ENCODE measurements at regions not wholly inside any gene's neighbourhood (a gene's known extent, or its start where the extent isn't known, plus 50 kb on each side); places are given as distances from the start of the nearest gene placed in this dataset.
A peak's percentile ranks its signal among the peaks of the same experiment; 100 is the strongest.
"Not testable (repeated sequence)": the region's sequence is repeated elsewhere in the genome, so short reads cannot be mapped to it uniquely, and the experiment has no call there.

GRCh38 chr4:125169192-125169591 lies 145.6 kb upstream of the FAT4 start:
- H3K27me3 ChIP-seq (ENCODE audit: control insufficient read depth, insufficient read depth, low read length): no peaks in the 10 kb centered on the region
- no peaks in the 10 kb centered on the region for H3K36me3 ChIP-seq (ENCODE audit: control insufficient read depth, insufficient read depth, low read length)
- H3K4me3 ChIP-seq (ENCODE audit: low read depth, low read length): no peak overlapping the region
- DNase-seq (ENCODE audit: low read depth): peak; percentile 65
- FAIRE-seq: no peak
- no peak for TF ChIP-seq CTCF (IDR thresholded peaks at IDR 0.05; ENCODE audit: insufficient read depth, low read length, severe bottlenecking)

GRCh38 chr4:125168531-125168930 lies 146.2 kb upstream of the FAT4 start:
- FAIRE-seq: no peak
- Histone ChIP-seq H3K27me3 (ENCODE audit: control insufficient read depth, insufficient read depth, low read length) (no peaks in the 10 kb centered on the region), H3K4me3 (ENCODE audit: low read depth, low read length) (no peak overlapping the region), H3K36me3 (ENCODE audit: control insufficient read depth, insufficient read depth, low read length) (no peaks in the 10 kb centered on the region)
- peak; percentile 13 for DNase-seq (ENCODE audit: low read depth)
- no peak for TF ChIP-seq CTCF (IDR thresholded peaks at IDR 0.05; ENCODE audit: insufficient read depth, low read length, severe bottlenecking)

GRCh38 chr4:125166012-125166411 lies 148.7 kb upstream of the FAT4 start:
- not testable (repeated sequence) for H3K27me3 ChIP-seq (ENCODE audit: control insufficient read depth, insufficient read depth, low read length); H3K4me3 ChIP-seq (ENCODE audit: low read depth, low read length); FAIRE-seq; DNase-seq (ENCODE audit: low read depth); H3K36me3 ChIP-seq (ENCODE audit: control insufficient read depth, insufficient read depth, low read length)

GRCh38 chr4:125159001-125159400 lies 155.8 kb upstream of the FAT4 start:
- FAIRE-seq (no peak), DNase-seq (ENCODE audit: low read depth) (no peak)
- Histone ChIP-seq H3K36me3 (ENCODE audit: control insufficient read depth, insufficient read depth, low read length) (no peaks in the 10 kb centered on the region), H3K27me3 (ENCODE audit: control insufficient read depth, insufficient read depth, low read length) (no peaks in the 10 kb centered on the region), H3K4me3 (ENCODE audit: low read depth, low read length) (no peak overlapping the region)
- no peak for TF ChIP-seq CTCF (IDR thresholded peaks at IDR 0.05; ENCODE audit: insufficient read depth, low read length, severe bottlenecking)

- DNase-seq (ENCODE audit: low read depth) (no peak), FAIRE-seq (no peak)
Measured at GRCh38 chr4:125155251-125155650, 159.5 kb upstream of the FAT4 start.

GRCh38 chr4:125140966-125141495 lies 173.7 kb upstream of the FAT4 start:
- TF ChIP-seq CTCF (IDR thresholded peaks at IDR 0.05; ENCODE audit: insufficient read depth, low read length, severe bottlenecking): no peak
- Histone ChIP-seq H3K4me3 (ENCODE audit: low read depth, low read length) (no peak overlapping the region), H3K27me3 (ENCODE audit: control insufficient read depth, insufficient read depth, low read length) (no peaks in the 10 kb centered on the region), H3K36me3 (ENCODE audit: control insufficient read depth, insufficient read depth, low read length) (no peaks in the 10 kb centered on the region)
- no peak for FAIRE-seq
- DNase-seq (ENCODE audit: low read depth): peak; percentile 66

More at GRCh38 chr4:125155251-125155650, 159.5 kb upstream of the FAT4 start:
- Histone ChIP-seq H3K36me3 (ENCODE audit: control insufficient read depth, insufficient read depth, low read length) (no peaks in the 10 kb centered on the region), H3K27me3 (ENCODE audit: control insufficient read depth, insufficient read depth, low read length) (no peaks in the 10 kb centered on the region), H3K4me3 (ENCODE audit: low read depth, low read length) (no peak overlapping the region)
- TF ChIP-seq CTCF (IDR thresholded peaks at IDR 0.05; ENCODE audit: insufficient read depth, low read length, severe bottlenecking): no peak

All from bronchial epithelial cell (primary cell).